ENCODE measurements at regions not wholly inside any gene's neighbourhood (a gene's known extent, or its start where the extent isn't known, plus 50 kb on each side); places are given as distances from the start of the nearest gene placed in this dataset.

GRCh38 chr6:125574604-125575003 lies 174.8 kb upstream of the HEY2 start:
- Histone ChIP-seq H3K27me3 (no peaks in the 10 kb centered on the region), H3K4me3 (no peak overlapping the region), H3K4me1 (no peaks in the 10 kb centered on the region), H3K36me3 (no peaks in the 10 kb centered on the region), H3K9me3 (no peaks in the 10 kb centered on the region), H3K27ac (no peak overlapping the region)
- intact Hi-C loops (cut with DNase I) = no loop called here
- no peak for TF ChIP-seq POLR2AphosphoS5 (IDR thresholded peaks at IDR 0.05; ENCODE audit: insufficient read depth in 1 of 2, low read depth in 1 of 2)
- no peak for DNase-seq (ENCODE audit: extremely low spot score in 2 of 2)

GRCh38 chr6:125577124-125577662 lies 172.2 kb upstream of the HEY2 start:
- DNase-seq (ENCODE audit: extremely low spot score in 2 of 2) = no peak
- Histone ChIP-seq H3K4me1 (no peaks in the 10 kb centered on the region), H3K4me3 (no peak overlapping the region), H3K27ac (no peak overlapping the region), H3K27me3 (no peaks in the 10 kb centered on the region), H3K9me3 (no peaks in the 10 kb centered on the region), H3K36me3 (no peaks in the 10 kb centered on the region)
- TF ChIP-seq CTCF (IDR thresholded peaks at IDR 0.05) = no peak
- intact Hi-C loops (cut with DNase I) = no loop called here

- TF ChIP-seq POLR2AphosphoS5 (IDR thresholded peaks at IDR 0.05; ENCODE audit: insufficient read depth in 1 of 2, low read depth in 1 of 2) (no peak), POLR2A (IDR thresholded peaks at IDR 0.05) (no peak), CTCF (IDR thresholded peaks at IDR 0.05) (no peak)
- Histone ChIP-seq H3K4me1 (no peaks in the 10 kb centered on the region), H3K9me3 (no peaks in the 10 kb centered on the region), H3K4me3 (no peak overlapping the region), H3K27ac (no peak overlapping the region), H3K36me3 (no peaks in the 10 kb centered on the region), H3K27me3 (no peaks in the 10 kb centered on the region)
- DNase-seq (ENCODE audit: extremely low spot score in 2 of 2) = no peak
- intact Hi-C loops (cut with DNase I) = no loop called here
Measured at GRCh38 chr6:125584468-125584939, 164.9 kb upstream of the HEY2 start.

GRCh38 chr6:125585470-125585869 lies 164.0 kb upstream of the HEY2 start:
- Histone ChIP-seq H3K27me3 (no peaks in the 10 kb centered on the region), H3K9me3 (no peaks in the 10 kb centered on the region), H3K36me3 (no peaks in the 10 kb centered on the region), H3K4me1 (no peaks in the 10 kb centered on the region), H3K4me3 (no peak overlapping the region), H3K27ac (no peak overlapping the region)
- intact Hi-C loops (cut with DNase I) = no loop called here
- DNase-seq (ENCODE audit: extremely low spot score in 2 of 2) = no peak
- TF ChIP-seq POLR2AphosphoS5 (IDR thresholded peaks at IDR 0.05; ENCODE audit: insufficient read depth in 1 of 2, low read depth in 1 of 2) (no peak), POLR2A (IDR thresholded peaks at IDR 0.05) (no peak), CTCF (IDR thresholded peaks at IDR 0.05) (no peak)

- Histone ChIP-seq H3K36me3 (no peaks in the 10 kb centered on the region), H3K27me3 (no peaks in the 10 kb centered on the region), H3K27ac (no peak overlapping the region), H3K9me3 (no peaks in the 10 kb centered on the region), H3K4me1 (no peaks in the 10 kb centered on the region), H3K4me3 (no peak overlapping the region)
- no peak for DNase-seq (ENCODE audit: extremely low spot score in 2 of 2)
- TF ChIP-seq POLR2A (IDR thresholded peaks at IDR 0.05) = no peak
- no peak for TF ChIP-seq CTCF (IDR thresholded peaks at IDR 0.05)
- no peak for TF ChIP-seq POLR2AphosphoS5 (IDR thresholded peaks at IDR 0.05; ENCODE audit: insufficient read depth in 1 of 2, low read depth in 1 of 2)
- intact Hi-C loops (cut with DNase I) = no loop called here
Measured at GRCh38 chr6:125586074-125586473, 163.4 kb upstream of the HEY2 start.

All from vagina (tissue), 2 donors.